ENCODE measurements at regions not wholly inside any gene's neighbourhood (a gene's known extent, or its start where the extent isn't known, plus 50 kb on each side); places are given as distances from the start of the nearest gene placed in this dataset.

DNA sequence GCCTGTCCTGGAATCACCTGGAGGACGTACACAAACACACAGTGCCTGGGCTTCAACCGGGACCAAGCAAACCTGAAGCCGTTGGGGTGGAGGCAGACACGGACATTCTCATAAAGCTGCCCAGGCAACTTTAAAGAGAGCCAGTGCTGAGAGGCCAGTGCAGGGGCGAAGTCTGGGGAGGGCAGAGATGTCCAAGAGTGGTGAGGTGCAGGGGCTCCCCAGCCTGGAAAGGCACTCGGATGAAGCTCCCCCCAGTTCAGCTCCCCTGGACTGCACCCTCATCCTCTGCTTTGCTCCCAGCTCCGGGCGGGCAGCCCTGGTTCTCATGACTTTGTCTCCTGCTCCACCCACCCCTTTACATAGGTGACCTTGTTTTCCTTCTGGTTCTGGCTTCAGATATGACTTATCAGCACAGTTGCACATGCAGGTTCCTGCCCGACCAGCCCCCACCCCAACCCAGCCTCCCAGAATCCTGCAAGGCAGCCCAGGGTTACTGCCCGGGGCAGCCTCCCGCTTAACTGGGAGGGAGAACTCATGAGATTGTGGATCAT is 60.8 kb upstream of the EEPD1 start:
- DNase-seq = no peak

DNA sequence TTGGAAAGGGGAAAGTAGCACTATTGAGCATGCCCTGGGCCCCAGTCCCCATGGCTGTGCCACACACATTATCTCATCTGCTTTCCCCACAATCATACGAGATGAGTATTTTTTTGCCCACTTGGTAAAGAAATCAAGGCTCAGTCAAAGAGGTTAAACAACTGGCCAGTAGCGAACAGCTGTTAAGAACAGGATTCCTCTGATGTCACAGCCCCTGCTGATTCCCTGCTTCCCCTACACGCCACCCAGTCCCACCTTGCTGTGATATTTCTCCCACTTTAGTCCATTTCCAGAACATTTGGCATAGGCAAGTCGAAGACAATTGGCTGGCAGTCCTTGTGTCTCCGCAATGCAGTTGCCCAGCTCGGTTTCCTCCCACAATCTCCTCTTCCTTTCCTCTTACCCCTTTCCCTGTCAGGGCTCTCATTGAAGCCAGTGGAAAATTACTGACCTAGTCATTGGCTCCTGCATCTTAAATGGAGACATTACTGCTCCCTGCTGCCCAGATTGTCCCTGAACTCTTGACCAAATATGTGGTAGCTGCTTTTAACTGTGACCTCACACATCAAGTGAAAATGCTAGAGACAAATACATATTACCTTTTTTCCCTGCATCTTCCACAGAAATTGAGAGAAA is 56.5 kb upstream of the EEPD1 start:
- DNase-seq = no peak

DNA sequence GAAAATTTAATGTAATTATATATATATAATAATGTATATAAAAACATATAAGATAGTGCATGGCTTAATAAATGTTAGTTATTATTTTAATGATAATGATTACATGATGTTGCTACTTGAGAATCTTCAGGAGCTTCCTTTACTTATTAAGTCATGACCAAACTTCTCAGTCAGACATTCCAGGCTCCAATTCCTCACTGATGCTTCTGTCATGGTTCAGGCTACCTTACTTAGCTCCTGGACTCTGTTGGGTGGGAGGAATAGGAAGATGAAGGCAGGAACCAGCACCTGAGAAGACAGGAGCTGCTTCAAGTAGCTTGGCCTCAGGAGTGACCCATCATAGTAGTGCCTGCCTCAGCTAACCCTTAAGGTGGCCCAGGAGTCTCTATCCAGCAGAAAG is 55.0 kb upstream of the EEPD1 start:
- DNase-seq = no peak

DNA sequence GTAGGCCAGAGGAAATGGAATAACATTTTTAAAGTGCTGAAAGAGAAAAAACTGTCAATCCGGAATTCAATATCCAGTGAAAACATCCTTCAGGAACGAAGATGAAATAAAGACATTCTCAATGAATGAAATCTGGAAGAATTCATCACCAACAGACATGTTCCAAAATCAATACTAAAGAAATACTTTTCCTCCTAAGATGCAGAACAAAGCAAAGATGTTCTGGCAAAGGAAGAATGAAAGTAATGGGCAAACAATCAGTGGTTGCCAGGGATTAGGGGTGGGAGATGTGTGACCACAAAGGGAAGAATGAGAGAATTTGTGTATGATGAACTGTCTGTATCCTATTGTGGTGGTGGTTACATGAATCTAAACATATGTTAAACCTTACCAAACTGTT is 52.8 kb upstream of the EEPD1 start:
- no peak for DNase-seq

DNA sequence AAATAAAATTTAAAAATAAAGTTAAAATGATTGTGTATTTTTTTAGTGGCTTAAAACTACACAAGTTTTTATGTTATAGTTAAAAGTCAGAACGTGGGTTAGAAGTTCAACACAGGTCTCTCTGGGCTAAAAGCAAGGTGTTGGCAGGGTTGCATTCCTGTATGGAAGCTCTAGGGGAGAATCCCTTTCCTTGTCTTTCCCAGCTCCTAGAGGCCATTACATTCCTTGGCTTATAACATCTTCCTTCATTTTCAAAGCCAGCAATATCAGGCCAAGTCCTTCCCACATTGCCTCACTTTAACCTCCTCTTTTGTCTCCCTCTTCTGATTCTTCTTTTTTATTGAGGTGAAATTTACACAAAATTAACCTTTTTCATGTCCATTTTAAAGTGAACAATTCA is 52.4 kb upstream of the EEPD1 start:
- no peak for DNase-seq
